A673 (cell line): ENCODE measurements at regions not wholly inside any gene's neighbourhood (a gene's known extent, or its start where the extent isn't known, plus 50 kb on each side); places are given as distances from the start of the nearest gene placed in this dataset.

Source experiments
- BruUV-seq: library from RNA; stranded (reverse); fragments of 400-500 nt; replicated peaks from 2 replicates; lab custom pipeline; 2021; lab: Mats Ljungman, UMichigan
- CTCF ChIA-PET: fragments of 300-600 bp; sonication (Branson Sonifier 250); formaldehyde crosslinking; loops from one replicate; lab custom pipeline; 2022; ENCODE audit warnings: antibody characterized with exemption; lab: Charles Lee
- POLR2A ChIA-PET: fragments of 300-600 bp; sonication (Branson Sonifier 250); formaldehyde crosslinking; loops from one replicate; lab custom pipeline; 2022; ENCODE audit warnings: antibody characterized with exemption; ENCODE audit not compliant: low non-redundant PET; lab: Charles Lee
- DNase-seq: peaks from one replicate; pipeline ENCODE4 v3.0.0-alpha.2; 2015; ENCODE audit warnings: low spot score
- H3K27ac ChIP-seq: fragments of 200-600 bp; sonication (generic); 2 replicates; pipeline ENCODE4 v1.5.1; 2016; ENCODE audit warnings: mixed run types, low read depth, mild to moderate bottlenecking, mixed read lengths, antibody characterized with exemption, low read length; ENCODE audit not compliant: poor library complexity, severe bottlenecking
- H3K27me3 ChIP-seq: fragments of 200-600 bp; sonication (generic); replicated peaks from 2 replicates; pipeline ENCODE4 v1.6.1; 2017; ENCODE audit warnings: mixed run types, low read depth, mild to moderate bottlenecking, mixed read lengths, antibody characterized with exemption, low read length; ENCODE audit not compliant: insufficient read depth, poor library complexity
- H3K36me3 ChIP-seq: fragments of 200-600 bp; sonication (generic); 2 replicates; pipeline ENCODE4 v1.6.1; 2016; ENCODE audit warnings: mixed run types, mild to moderate bottlenecking, mixed read lengths, antibody characterized with exemption, low read length; ENCODE audit not compliant: insufficient read depth, poor library complexity, severe bottlenecking
- H3K4me1 ChIP-seq: fragments of 200-600 bp; sonication (generic); 2 replicates; pipeline ENCODE4 v1.6.1; 2017; ENCODE audit warnings: mixed run types, mild to moderate bottlenecking, mixed read lengths, antibody characterized with exemption, low read length; ENCODE audit not compliant: insufficient read depth, poor library complexity, severe bottlenecking
- H3K4me3 ChIP-seq: fragments of 200-600 bp; sonication (generic); 2 replicates; pipeline ENCODE4 v1.5.1; 2016; ENCODE audit warnings: low read depth, mixed run types, mild to moderate bottlenecking, mixed read lengths, low read length; ENCODE audit not compliant: poor library complexity, severe bottlenecking
- H3K9me3 ChIP-seq: fragments of 200-600 bp; sonication (generic); 2 replicates; pipeline ENCODE4 v1.6.1; 2016; ENCODE audit warnings: mixed run types, low read depth, mild to moderate bottlenecking, mixed read lengths, antibody characterized with exemption, low read length; ENCODE audit not compliant: poor library complexity, severe bottlenecking
- EZH2 ChIP-seq: fragments of 200-600 bp; sonication (generic); IDR thresholded peaks from 2 replicates; pipeline ENCODE4 v1.6.1; 2017; ENCODE audit warnings: borderline replicate concordance, low read depth, mild to moderate bottlenecking, mixed read lengths, antibody characterized with exemption, low read length; ENCODE audit not compliant: poor library complexity, severe bottlenecking
- intact Hi-C: fragments of 100-400 bp; cut with micrococcal nuclease; formaldehyde crosslinking; loops from one replicate; pipeline ENCODE4 v1.10.0; 2022; ENCODE audit not compliant: unreplicated experiment
- TF ChIP-seq, protein P1 (sequence below): fragments of 300-800, 200-600 bp; sonication (generic); conservative IDR thresholded peaks from 2 replicates; pipeline ENCODE4 v1.5.1; 2017; ENCODE audit warnings: low read depth, mild to moderate bottlenecking, antibody characterized with exemption, low read length, moderate library complexity, mixed read lengths

DNA sequence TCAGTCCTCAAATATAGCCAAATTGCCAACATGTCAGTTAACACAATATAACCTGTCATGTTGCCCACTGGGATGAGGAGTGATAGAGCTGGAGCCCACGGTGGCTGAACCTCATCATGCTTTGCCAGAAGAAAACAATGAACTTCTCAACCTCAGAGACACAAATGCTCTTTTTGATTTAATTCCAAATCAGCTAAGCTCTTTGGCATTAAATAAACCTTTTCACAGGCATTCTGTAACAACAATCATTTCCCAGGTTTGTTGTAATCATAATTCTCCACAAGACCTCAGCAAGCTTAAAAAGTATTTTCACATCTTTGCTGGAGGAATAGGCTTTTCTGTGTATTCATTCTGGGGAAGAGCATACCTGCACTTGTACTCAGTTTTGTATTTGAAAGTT lies 830.9 kb downstream of the MAT2B start:
- no peaks in the 10 kb centered on the region for H3K27me3 ChIP-seq
- BruUV-seq: no TSS peak
- no peak for TF ChIP-seq EZH2
- no peak overlapping the region for H3K4me3 ChIP-seq
- intact Hi-C loops: no loop called here
- ChIA-PET POLR2A (no interaction called here), CTCF (no interaction called here)
- no peaks in the 10 kb centered on the region for H3K4me1 ChIP-seq
- no peaks in the 10 kb centered on the region for H3K36me3 ChIP-seq
- no peaks in the 10 kb centered on the region for H3K9me3 ChIP-seq
- DNase-seq: no peak
- H3K27ac ChIP-seq: no peak overlapping the region

DNA sequence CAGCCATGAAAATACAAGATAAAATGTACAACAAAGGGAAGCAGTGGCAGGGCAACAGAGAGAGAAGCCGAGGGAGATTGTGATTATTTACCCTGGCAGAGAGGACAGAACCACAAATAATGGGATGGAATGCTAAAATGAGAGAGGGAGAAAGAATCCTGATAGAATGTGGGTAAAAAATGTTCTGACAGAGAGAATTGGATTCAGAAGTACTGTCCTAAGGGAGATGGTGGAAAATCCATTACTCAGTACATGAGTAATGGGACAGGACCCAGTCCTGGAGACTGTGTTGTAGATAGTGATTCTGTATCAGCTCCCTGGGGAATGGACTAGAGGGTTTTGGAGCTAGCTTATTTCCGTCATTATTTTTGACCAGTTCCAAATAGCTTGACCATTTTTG lies 831.5 kb downstream of the MAT2B start:
- no peak for DNase-seq
- TF ChIP-seq, protein P1, sequence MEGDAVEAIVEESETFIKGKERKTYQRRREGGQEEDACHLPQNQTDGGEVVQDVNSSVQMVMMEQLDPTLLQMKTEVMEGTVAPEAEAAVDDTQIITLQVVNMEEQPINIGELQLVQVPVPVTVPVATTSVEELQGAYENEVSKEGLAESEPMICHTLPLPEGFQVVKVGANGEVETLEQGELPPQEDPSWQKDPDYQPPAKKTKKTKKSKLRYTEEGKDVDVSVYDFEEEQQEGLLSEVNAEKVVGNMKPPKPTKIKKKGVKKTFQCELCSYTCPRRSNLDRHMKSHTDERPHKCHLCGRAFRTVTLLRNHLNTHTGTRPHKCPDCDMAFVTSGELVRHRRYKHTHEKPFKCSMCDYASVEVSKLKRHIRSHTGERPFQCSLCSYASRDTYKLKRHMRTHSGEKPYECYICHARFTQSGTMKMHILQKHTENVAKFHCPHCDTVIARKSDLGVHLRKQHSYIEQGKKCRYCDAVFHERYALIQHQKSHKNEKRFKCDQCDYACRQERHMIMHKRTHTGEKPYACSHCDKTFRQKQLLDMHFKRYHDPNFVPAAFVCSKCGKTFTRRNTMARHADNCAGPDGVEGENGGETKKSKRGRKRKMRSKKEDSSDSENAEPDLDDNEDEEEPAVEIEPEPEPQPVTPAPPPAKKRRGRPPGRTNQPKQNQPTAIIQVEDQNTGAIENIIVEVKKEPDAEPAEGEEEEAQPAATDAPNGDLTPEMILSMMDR: no peak
- TF ChIP-seq EZH2: no peak
- H3K4me1 ChIP-seq: no peaks in the 10 kb centered on the region
- BruUV-seq: no TSS peak
- ChIA-PET POLR2A (no interaction called here), CTCF (no interaction called here)
- no peaks in the 10 kb centered on the region for H3K27me3 ChIP-seq
- no peak overlapping the region for H3K27ac ChIP-seq
- H3K36me3 ChIP-seq: no peaks in the 10 kb centered on the region
- intact Hi-C loops: no loop called here
- no peak overlapping the region for H3K4me3 ChIP-seq
- no peaks in the 10 kb centered on the region for H3K9me3 ChIP-seq

DNA sequence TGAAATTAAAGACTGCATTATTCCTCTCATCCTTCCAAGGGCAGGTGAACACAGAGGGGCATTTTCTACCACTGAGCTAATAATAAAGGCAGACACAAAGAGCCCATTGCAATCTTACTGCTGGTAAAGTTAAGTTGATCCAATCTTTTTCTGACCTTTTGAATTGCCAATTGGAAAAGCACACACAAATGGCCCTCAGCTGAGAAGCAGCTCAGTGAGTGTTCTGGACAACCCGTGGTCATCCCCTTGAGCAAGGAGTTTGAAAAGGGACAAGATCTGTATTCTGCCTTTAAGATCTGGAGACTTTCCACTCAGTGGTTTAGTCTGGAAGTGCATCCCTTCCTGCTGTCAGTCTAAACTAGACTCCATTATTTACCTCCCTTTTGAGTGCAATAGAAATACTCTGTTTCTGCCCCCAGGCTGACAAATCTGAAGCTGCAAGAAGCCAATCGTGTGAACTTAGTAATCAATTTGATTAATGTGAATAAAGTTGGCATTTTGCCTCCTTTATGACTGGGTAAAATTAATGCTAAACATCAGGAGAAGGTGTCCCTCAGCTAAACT lies 835.7 kb downstream of the MAT2B start:
- Histone ChIP-seq H3K4me3 (no peak overlapping the region), H3K4me1 (no peaks in the 10 kb centered on the region), H3K9me3 (no peaks in the 10 kb centered on the region), H3K27me3 (no peaks in the 10 kb centered on the region), H3K27ac (no peak overlapping the region), H3K36me3 (no peaks in the 10 kb centered on the region)
- TF ChIP-seq EZH2: no peak
- TF ChIP-seq, protein P1: no peak
- ChIA-PET CTCF (no interaction called here), POLR2A (interaction anchor here (0.6 kb wide), 1 partner anchor 23 kb away, joined by 3 read pairs; no protein-coding TSS in a partner anchor)
- intact Hi-C loops: no loop called here
- DNase-seq: no peak
- BruUV-seq: no TSS peak
